GM12878 (cell line): ENCODE measurements at regions not wholly inside any gene's neighbourhood (a gene's known extent, or its start where the extent isn't known, plus 50 kb on each side); places are given as distances from the start of the nearest gene placed in this dataset.

Experiments
- EP300 ChIP-seq, 2 experiments: fragments of 150-350 bp in 1 of 2; IDR thresholded peaks; 2 replicates each; pipeline ENCODE4 v1.6.1; 2011 to 2012; ENCODE audit warnings: low read depth in 2 of 2, low read length in 2 of 2, borderline replicate concordance in 1 of 2, improper control_type of control experiment in 1 of 2, inconsistent platforms in 1 of 2; ENCODE audit not compliant: control insufficient read depth in 1 of 2
- FOS ChIP-seq: IDR thresholded peaks from 3 replicates; pipeline ENCODE4 v1.6.1; 2011; ENCODE audit warnings: borderline replicate concordance; ENCODE audit not compliant: insufficient read length; ENCODE audit errors: extremely low read depth
- FOXM1 ChIP-seq: IDR thresholded peaks from 2 replicates; pipeline ENCODE4 v1.6.1; 2012; ENCODE audit warnings: low read depth, mild to moderate bottlenecking, inconsistent platforms, low read length, moderate library complexity
- JUND ChIP-seq: IDR thresholded peaks from 2 replicates; pipeline ENCODE4 v1.6.1; 2012; ENCODE audit warnings: low read depth, mild to moderate bottlenecking, low read length, improper control_type of control experiment, moderate library complexity
- NR2F1 ChIP-seq: fragments of 450-650 bp; conservative IDR thresholded peaks from 2 replicates; pipeline ENCODE4 v1.6.1; 2017; ENCODE audit warnings: mild to moderate bottlenecking
- POLR2A ChIP-seq: IDR thresholded peaks from 2 replicates; pipeline ENCODE4 v1.6.1; 2011; ENCODE audit warnings: low read depth, mild to moderate bottlenecking, low read length
- RAD21 ChIP-seq: IDR thresholded peaks from 2 replicates; pipeline ENCODE4 v1.6.1; 2011; ENCODE audit warnings: mild to moderate bottlenecking, low read depth, low read length, moderate library complexity; ENCODE audit not compliant: insufficient read depth
- RCOR1 ChIP-seq: conservative IDR thresholded peaks from 2 replicates; pipeline ENCODE4 v1.6.1; 2012; ENCODE audit warnings: low read depth, low read length, improper control_type of control experiment
- SMAD1 ChIP-seq: fragments of 450-650 bp; IDR thresholded peaks from 2 replicates; pipeline ENCODE4 v1.6.1; 2018; ENCODE audit warnings: mild to moderate bottlenecking, low read depth; ENCODE audit not compliant: partially characterized antibody
- SUPT20H ChIP-seq: IDR thresholded peaks from 2 replicates; pipeline ENCODE4 v1.6.1; 2011; ENCODE audit warnings: low read depth, mild to moderate bottlenecking, low read length, moderate library complexity, borderline replicate concordance; ENCODE audit not compliant: control insufficient read depth
- ZNF217 ChIP-seq: fragments of 450-650 bp; IDR thresholded peaks from 2 replicates; pipeline ENCODE4 v1.6.1; 2017; ENCODE audit warnings: antibody characterized with exemption, mild to moderate bottlenecking
- ZNF384 ChIP-seq: IDR thresholded peaks from 2 replicates; pipeline ENCODE4 v1.6.1; 2012; ENCODE audit warnings: low read depth, mild to moderate bottlenecking, low read length, improper control_type of control experiment, borderline replicate concordance
- ZZZ3 ChIP-seq: IDR thresholded peaks from 2 replicates; pipeline ENCODE4 v1.6.1; 2011; ENCODE audit warnings: low read depth; ENCODE audit not compliant: control insufficient read depth, insufficient read length
- TF ChIP-seq, protein P1 (sequence below): IDR thresholded peaks from 2 replicates; pipeline ENCODE4 v1.6.1; 2011; ENCODE audit warnings: mild to moderate bottlenecking, low read depth, low read length, moderate library complexity; ENCODE audit not compliant: insufficient replicate concordance

DNA sequence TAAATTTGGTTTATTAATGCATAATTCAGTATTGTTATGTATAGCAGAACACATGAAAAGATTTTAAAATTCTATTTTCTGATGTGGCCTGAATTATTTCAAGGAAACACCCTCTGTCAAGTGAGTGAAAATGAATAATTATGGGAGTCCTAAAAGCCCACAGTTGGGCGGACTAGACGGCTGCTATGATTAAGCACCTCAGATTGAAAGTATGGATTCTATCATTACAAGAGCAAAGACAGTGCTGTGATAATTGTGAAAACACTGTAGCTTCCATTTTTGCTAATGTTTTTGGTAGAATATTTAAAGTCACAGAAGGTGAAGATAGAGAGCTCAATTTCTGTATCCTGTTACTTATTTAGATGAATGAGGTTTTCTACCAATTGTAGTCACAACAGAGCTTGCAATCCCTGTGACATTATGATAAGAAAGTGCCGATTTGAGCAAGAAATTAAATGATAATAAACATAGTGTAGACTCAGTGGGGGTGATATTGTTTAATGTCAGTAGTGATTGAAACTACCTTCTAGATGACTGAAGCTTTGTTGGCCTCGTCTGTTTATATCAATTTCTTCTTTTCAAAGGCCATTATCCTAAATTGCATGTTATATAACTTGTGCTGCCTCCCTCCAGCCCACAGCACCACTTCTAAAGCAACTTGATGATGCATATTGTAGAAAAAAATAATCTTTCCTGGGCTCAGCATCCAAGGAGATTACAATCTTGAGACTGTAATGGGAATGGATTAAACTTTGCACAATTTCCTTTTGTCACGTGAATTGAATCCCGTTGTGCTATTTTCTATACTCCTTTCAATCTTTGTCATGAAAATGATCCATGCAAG lies 359.8 kb downstream of the BTG1 start:
- TF ChIP-seq ZNF217, result no peak
- TF ChIP-seq FOS, result no peak
- TF ChIP-seq, protein P1, sequence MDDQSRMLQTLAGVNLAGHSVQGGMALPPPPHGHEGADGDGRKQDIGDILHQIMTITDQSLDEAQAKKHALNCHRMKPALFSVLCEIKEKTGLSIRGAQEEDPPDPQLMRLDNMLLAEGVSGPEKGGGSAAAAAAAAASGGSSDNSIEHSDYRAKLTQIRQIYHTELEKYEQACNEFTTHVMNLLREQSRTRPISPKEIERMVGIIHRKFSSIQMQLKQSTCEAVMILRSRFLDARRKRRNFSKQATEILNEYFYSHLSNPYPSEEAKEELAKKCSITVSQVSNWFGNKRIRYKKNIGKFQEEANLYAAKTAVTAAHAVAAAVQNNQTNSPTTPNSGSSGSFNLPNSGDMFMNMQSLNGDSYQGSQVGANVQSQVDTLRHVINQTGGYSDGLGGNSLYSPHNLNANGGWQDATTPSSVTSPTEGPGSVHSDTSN, result no peak
- no peak for TF ChIP-seq EP300 (IDR thresholded peaks at IDR 0.05; ENCODE audit: borderline replicate concordance in 1 of 2, control insufficient read depth in 1 of 2, low read depth in 2 of 2, low read length in 2 of 2)
- no peak for TF ChIP-seq ZNF384
- TF ChIP-seq FOXM1, result no peak
- no peak for TF ChIP-seq RCOR1
- TF ChIP-seq RAD21, result no peak
- no peak for TF ChIP-seq SUPT20H
- no peak for TF ChIP-seq ZZZ3
- TF ChIP-seq POLR2A, result no peak
- no peak for TF ChIP-seq NR2F1
- no peak for TF ChIP-seq SMAD1
- TF ChIP-seq JUND, result no peak
